Stimulated activated memory B cell treated with anti-CD40 and anti-IgM and Interleukin-4, amounts not matched to agents 10 μg/mL and 1 μg/mL and 100 μg/mL, for 72 hours (primary cell): ENCODE measurements at regions not wholly inside any gene's neighbourhood (a gene's known extent, or its start where the extent isn't known, plus 50 kb on each side); places are given as distances from the start of the nearest gene placed in this dataset.
A peak's percentile ranks its signal among the peaks of the same experiment; 100 is the strongest.

ENCODE experiments used
- ATAC-seq: fragments of 150-1000 bp; cut with Tn5 transposase; 2 replicates; pipeline ENCODE4 v1.10.0; 2021
- H3K27ac Mint-ChIP-seq: one replicate; pipeline ENCODE4 v1.8.0; 2022; ENCODE audit warnings: mild to moderate bottlenecking, mixed read lengths
- H3K27me3 Mint-ChIP-seq: one replicate; pipeline ENCODE4 v1.8.0; 2022; ENCODE audit warnings: mixed read lengths
- H3K36me3 Mint-ChIP-seq: one replicate; pipeline ENCODE4 v1.8.0; 2022; ENCODE audit warnings: mixed read lengths
- H3K4me1 Mint-ChIP-seq: one replicate; pipeline ENCODE4 v1.8.0; 2022; ENCODE audit warnings: mixed read lengths
- H3K4me3 Mint-ChIP-seq: one replicate; pipeline ENCODE4 v1.8.0; 2022; ENCODE audit warnings: mild to moderate bottlenecking, moderate library complexity, mixed read lengths
- H3K9me3 Mint-ChIP-seq: one replicate; pipeline ENCODE4 v1.8.0; 2022; ENCODE audit warnings: mixed read lengths

DNA sequence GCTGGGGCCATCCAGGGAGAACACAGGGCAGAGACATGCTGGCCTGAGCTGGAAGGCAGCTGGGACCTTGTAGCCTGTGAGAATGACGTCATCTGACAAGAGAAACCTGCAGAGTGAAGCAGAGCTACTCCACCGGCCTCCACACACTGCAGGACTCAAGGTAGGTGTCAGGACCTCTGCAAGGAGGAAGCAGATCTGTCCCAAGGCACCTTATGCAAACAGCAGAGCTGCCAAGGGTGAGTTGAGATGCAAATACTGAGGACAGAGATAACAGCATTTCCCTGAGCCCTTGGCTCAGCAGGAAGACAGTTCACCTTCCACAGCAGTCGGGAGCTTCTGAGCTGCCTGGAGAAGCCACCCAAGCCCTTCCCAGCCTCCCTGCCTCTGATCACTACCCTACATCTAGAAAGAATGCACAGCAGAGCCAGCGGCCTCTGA lies 51.9 kb upstream of the IGSF9B start:
- ATAC-seq = peak; percentile 83
- H3K27ac Mint-ChIP-seq = no peak overlapping the region
- H3K27me3 Mint-ChIP-seq = peaks cover 44% of the 10 kb centered on the region
- H3K4me3 Mint-ChIP-seq = no peak overlapping the region
- no peaks in the 10 kb centered on the region for H3K9me3 Mint-ChIP-seq
- H3K36me3 Mint-ChIP-seq = no peaks in the 10 kb centered on the region
- H3K4me1 Mint-ChIP-seq = peaks cover 15% of the 10 kb centered on the region

DNA sequence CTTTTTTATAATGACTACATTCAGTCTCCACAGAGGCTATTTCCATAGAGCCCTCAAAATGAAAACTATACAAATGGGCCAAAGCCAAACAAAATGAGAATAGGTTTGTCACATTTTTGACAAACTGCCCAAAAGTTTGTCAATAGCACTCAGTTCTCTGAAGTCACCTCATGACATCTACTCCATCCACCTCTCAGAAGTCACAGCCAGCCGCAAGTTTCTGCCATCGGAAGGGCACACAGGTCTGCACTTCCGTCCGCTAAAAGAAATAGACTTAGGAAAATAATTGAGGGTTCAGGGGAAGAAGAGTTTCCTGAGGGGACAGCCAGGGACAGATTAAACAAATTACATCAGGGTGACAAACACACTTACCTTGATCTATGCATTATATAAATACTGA lies 55.4 kb upstream of the JAM3 start:
- no peak for ATAC-seq
- peaks cover 59% of the 10 kb centered on the region for H3K27me3 Mint-ChIP-seq
- H3K36me3 Mint-ChIP-seq = no peaks in the 10 kb centered on the region
- H3K9me3 Mint-ChIP-seq = no peaks in the 10 kb centered on the region
- no peak overlapping the region for H3K27ac Mint-ChIP-seq
- H3K4me1 Mint-ChIP-seq = peaks cover 10% of the 10 kb centered on the region
- no peak overlapping the region for H3K4me3 Mint-ChIP-seq

DNA sequence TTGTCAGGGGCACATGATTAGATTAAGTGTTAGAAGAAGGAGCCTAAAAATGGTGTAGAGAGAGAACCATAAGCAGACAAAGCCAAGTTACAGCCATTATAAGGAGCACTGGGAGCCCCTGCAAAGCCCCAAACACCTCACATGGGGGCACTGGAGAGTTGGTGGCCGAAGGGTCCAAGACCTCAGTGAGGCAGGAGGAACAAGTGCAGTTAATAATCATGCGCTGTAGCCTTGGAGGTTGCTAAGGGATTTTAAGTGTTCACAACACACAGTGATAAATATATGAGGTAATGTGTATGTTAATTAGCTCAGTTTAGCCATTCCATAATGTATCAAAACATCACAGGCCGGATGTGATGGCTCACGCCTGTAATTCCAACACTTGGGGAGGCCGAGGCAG lies 54.4 kb upstream of the JAM3 start:
- H3K4me1 Mint-ChIP-seq = peaks cover 1% of the 10 kb centered on the region
- no peaks in the 10 kb centered on the region for H3K9me3 Mint-ChIP-seq
- no peak overlapping the region for H3K4me3 Mint-ChIP-seq
- H3K27ac Mint-ChIP-seq = no peak overlapping the region
- ATAC-seq = no peak
- peaks cover 62% of the 10 kb centered on the region for H3K27me3 Mint-ChIP-seq
- H3K36me3 Mint-ChIP-seq = no peaks in the 10 kb centered on the region

DNA sequence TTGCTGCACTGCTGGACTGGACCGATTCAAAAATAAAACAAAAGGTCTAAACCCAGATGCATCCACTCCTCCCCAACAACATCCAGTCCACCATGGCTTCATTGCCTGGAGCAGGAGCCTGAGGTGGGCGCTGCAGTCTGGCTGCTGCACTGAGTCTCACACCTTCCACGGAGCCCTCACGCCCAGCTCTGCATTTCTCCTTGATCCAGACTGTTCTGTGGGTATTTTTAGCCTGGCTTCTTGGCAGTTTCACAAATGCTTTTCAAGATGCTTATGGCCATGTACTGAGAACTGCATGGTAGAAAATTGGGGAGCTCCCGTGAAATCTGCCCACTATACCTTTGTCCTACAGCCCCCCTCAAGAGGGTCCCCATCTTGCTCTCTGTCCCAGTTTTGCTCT lies 53.3 kb upstream of the JAM3 start:
- no peak overlapping the region for H3K4me3 Mint-ChIP-seq
- no peaks in the 10 kb centered on the region for H3K9me3 Mint-ChIP-seq
- no peak for ATAC-seq
- no peak overlapping the region for H3K27ac Mint-ChIP-seq
- H3K36me3 Mint-ChIP-seq = no peaks in the 10 kb centered on the region
- peaks cover 62% of the 10 kb centered on the region for H3K27me3 Mint-ChIP-seq
- H3K4me1 Mint-ChIP-seq = peaks cover 11% of the 10 kb centered on the region

DNA sequence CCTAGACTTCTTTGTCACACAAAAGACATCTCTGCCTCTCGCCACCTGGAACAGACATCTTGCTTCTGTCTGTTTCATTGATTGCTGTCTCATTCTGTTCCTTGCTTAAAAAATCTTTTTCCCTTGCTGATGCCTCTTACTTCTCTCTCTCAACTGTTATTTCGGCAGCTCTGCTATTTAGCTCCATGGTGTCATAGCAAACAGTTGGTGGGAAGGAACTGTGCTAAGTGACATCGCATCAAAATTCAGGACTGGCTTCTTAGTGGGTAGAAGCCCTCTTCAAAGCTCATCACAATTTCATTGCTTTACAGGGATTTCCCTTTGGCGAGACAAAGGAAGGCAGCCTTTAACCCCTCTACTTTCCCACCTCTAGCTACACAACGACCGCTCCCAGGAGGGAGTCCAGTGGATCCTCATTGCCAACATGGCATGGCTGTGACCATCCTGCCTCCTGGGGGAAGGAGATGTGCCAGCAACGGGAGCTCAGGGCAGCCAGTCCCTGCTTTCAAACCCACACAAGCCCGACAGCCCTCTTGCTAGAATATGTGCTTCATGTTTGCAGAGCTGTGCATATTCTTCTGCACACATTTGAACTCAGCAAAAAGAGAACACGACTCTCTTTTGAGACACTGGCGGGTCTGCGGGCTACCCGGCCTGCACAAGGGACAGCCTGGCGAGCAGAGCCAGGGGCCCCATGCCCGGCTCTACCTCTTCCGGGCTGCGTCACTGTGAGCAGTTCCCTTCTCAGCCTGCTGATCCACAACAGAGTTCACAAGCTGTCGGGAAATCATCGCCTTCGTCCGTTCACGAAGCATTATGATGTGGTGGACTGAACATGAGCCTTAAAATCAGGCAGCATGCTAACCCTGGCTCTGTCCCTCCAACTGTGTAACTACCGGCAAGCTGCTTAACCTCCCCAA lies 51.1 kb upstream of the JAM3 start:
- Mint-ChIP-seq H3K27ac (no peak overlapping the region), H3K9me3 (no peaks in the 10 kb centered on the region), H3K4me3 (no peak overlapping the region), H3K36me3 (no peaks in the 10 kb centered on the region), H3K27me3 (peaks cover 66% of the 10 kb centered on the region), H3K4me1 (peaks cover 12% of the 10 kb centered on the region)
- ATAC-seq = no peak
